ENCODE measurements at regions not wholly inside any gene's neighbourhood (a gene's known extent, or its start where the extent isn't known, plus 50 kb on each side); places are given as distances from the start of the nearest gene placed in this dataset.

GRCh38 chr7:19202599-19202998 is 57.4 kb upstream of the FERD3L start:
- no peak for TF ChIP-seq CTCF (conservative IDR thresholded peaks at IDR 0.05; ENCODE audit: low read depth, low read length)
- H3K4me3 ChIP-seq (ENCODE audit: low read depth, low read length) = no peak overlapping the region
- DNase-seq (ENCODE audit: low read depth) = no peak

Data from epithelial cell of proximal tubule (primary cell).